NCI-H2196 treated with DMSO at 0.1 percent for 48 hours (cell line): ENCODE measurements at regions not wholly inside any gene's neighbourhood (a gene's known extent, or its start where the extent isn't known, plus 50 kb on each side); places are given as distances from the start of the nearest gene placed in this dataset.

Experiments used
- DNase-seq: peaks from one replicate; lab custom pipeline; 2025; ENCODE audit not compliant: unreplicated experiment; lab: John Stamatoyannopoulos, UW

- DNase-seq = no peak
These were observed 55.3 kb upstream of the AMN1 start for GRCh38 chr12:31783996-31784645.

DNA sequence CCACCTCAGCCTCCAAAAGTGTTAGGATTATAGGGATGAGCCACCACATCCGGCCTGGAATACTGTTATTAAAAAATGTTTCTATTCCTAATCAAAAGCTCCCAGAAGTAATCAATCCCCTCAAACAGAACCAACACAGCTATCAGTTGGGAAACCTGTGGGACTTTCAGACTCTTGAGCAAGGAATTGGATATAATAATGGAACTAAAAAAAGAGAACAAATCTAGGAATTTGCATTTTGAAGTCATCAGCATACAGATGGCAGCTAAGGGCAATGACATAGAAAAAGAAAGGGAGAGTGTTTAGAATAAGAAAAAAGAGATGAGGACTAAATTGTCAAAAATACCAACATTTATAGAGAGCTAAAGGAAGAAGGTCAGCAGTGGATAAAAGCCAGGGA lies 54.7 kb upstream of the AMN1 start:
- DNase-seq = no peak

DNA sequence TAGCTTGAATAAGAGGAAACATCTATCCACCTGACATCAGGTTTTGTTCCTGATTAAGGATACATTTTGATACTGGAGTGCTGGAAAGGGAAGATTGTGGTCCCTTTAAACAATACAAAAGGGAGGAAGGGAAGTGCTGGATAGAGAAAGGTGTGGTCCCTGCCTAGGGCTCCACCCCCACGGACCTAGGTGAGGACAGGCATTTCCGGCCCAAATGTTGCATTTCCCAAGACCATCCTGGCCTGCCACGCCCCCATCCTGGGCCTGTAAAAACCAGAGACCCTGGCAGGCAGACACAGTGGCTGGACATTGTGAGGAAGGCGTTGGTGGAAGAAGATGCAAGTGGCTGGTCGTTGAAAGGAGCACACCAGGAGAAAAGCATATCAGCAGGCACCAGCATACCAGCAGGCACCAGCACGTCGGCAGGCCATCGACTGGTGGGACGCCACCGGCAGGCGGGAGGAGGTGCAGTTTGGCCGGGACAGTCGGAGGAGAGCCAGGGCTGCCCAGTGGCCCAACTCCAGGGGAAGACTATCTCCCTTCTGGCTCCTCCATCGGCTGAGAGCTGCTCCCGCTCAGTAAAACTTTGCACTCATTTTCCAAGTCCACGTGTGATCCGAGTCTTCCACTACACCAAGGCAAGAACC lies 53.2 kb upstream of the AMN1 start:
- no peak for DNase-seq

- DNase-seq = no peak
These were observed 51.3 kb upstream of the AMN1 start for GRCh38 chr12:31780096-31780495.

DNA sequence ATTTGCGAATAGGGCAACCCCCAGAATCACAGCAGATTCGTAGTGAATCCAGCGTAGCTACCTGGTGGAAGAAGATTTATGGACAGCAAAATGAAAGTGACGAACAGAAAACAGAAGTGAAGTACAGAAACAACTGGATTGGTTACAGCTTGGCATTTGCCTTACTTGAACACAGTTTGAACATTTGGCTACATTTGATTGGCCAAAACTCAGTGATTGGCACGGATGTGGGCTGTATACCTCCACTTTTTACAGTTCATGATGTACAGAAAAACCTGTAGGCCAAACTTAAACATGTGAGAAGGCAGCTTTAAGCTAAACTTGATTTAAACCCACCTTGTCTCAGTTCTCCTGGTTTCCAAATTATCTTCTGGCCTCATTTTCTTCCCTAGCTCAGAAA lies 49.9 kb upstream of the AMN1 start:
- DNase-seq = no peak
